T-helper 9 cell (primary cell): ENCODE measurements at regions not wholly inside any gene's neighbourhood (a gene's known extent, or its start where the extent isn't known, plus 50 kb on each side); places are given as distances from the start of the nearest gene placed in this dataset.

Experiments used
- DNase-seq: peaks from one replicate; pipeline ENCODE4 v3.0.0-alpha.2; 2020

GRCh38 chr13:80123945-80124344 is 217.0 kb downstream of the SPRY2 start:
- no peak for DNase-seq

DNA sequence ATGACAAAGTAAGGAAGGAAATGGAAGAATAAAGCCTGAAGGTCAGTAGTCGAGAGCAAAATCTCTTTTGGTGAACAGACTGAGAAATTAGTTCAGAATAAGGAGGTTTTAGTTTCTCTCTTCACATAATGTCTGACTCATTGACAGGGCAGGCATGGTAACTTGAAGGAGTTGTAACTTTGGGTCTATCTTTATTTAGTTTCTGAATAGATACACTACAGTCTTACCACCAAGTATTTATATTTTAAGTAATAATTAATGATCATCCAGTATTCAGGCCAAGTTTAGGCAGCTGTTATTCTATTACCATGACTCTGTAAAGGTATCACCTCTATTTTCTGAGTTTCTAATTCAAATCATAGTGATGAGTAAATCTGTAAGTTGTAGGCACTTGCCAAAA is 219.9 kb downstream of the SPRY2 start:
- DNase-seq, result no peak

- no peak for DNase-seq
Measured at GRCh38 chr13:80118506-80118905, 222.4 kb downstream of the SPRY2 start.

DNA sequence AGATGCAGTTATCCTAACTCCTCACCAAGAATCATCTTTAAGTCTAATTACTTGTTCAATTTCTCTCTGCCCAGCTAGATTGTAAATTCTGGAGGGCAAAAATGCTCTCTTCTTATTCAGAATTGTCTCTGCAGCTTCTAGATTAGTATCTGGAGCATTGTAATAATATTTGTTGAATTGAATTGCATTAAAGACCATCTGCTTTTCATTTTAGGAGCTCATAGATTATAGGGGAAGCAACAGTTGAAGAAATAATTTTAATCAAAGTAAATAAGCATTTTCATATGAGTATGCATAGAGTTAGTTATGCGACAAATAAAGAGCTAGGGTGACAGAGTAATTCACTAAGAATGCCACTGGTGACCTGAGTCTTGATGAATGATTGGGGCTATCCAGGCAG is 222.8 kb downstream of the SPRY2 start:
- DNase-seq, result no peak

GRCh38 chr13:80117515-80117914 is 223.4 kb downstream of the SPRY2 start:
- DNase-seq, result no peak

- DNase-seq, result no peak
Measured at GRCh38 chr13:80116107-80116506, 224.8 kb downstream of the SPRY2 start.

GRCh38 chr13:80115616-80116015 is 225.3 kb downstream of the SPRY2 start:
- DNase-seq, result no peak

GRCh38 chr13:80113714-80114454 is 227.0 kb downstream of the SPRY2 start:
- DNase-seq, result no peak

GRCh38 chr13:80109303-80109702 is 231.6 kb downstream of the SPRY2 start:
- DNase-seq, result no peak

GRCh38 chr13:80105350-80105749 is 235.6 kb downstream of the SPRY2 start:
- no peak for DNase-seq

- DNase-seq, result no peak
Measured at GRCh38 chr13:80101040-80101439, 239.9 kb downstream of the SPRY2 start.

- DNase-seq, result no peak
Measured at GRCh38 chr13:80100636-80101035, 240.3 kb downstream of the SPRY2 start.

DNA sequence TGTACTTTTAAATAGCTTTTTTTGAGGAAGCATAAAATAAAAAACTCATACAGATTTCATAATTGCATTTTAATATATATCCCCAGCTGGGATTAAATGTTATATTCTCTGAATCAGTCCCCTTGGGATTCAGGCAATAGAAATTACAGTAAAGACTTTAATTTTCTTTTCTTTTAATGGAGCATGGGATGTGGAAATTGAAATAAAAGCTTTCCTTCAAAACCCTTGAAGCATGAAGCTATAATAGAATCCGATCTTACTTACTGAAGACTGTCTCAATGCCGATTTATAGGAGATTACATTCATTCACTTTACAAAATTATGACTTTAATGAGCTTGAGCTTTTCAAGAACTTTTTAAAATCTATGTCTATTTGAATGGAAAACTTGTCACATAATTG is 243.4 kb downstream of the SPRY2 start:
- DNase-seq, result no peak

- DNase-seq, result no peak
Measured at GRCh38 chr13:80096383-80096782, 244.5 kb downstream of the SPRY2 start.

- no peak for DNase-seq
Measured at GRCh38 chr13:80094526-80094925, 246.4 kb downstream of the SPRY2 start.

DNA sequence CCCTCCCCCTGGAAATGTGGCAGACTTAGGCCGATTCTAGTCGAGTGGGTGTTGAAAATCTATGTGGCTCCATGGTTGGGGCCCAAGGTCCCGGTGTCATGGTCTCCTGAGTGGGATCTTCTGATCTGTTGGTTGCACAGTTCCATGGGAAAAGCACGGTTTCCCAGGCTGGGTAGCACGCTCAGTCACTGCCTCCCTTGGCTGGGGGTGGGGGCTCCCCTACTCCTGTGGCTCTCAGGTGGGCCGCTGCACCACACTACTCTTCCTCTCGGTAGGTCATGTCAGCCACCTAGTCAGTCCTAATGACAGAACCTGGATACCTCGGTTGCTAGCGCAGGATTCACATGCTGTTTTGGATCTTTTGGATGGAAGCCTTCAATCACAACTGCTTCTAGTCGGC is 247.0 kb downstream of the SPRY2 start:
- DNase-seq, result no peak

- no peak for DNase-seq
Measured at GRCh38 chr13:80086304-80086721, 254.6 kb downstream of the SPRY2 start.

DNA sequence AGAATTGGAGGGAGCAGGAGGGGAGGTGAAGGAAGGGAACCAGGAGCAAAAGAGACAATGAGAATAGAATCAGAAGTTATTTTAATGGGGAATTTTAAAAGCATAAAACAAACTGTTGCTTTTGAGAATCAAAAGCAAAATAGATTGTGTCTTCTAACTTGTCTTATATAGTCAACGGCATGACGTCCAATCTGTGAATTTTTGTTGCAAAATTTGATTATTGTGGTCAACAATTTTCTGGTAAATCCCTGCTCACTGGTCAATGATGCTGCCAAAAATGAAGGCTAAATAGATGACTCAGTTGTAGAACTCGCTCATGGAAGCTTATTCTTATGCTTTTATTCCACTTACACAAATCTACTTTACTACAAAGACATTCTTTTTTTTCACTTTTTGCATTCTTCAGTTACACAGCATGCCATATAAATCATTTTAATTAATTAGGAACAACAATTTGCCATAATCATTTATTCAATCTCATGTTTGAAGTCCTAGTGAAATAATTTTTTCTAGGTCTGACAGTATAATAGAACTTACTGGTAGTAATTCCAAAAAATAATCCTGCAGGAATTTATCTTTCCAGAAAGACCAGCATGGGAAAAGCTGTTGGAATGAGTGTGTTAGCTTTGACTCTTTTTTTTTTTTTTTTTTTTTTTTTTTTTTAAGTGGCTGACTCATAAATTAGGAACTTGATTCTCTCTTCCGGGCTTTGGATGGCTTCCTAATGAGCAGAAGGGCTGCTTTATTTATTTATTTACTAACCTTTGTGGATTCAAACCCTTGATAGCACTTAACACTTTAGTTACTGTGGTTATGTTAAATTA is 256.9 kb downstream of the SPRY2 start:
- no peak for DNase-seq

DNA sequence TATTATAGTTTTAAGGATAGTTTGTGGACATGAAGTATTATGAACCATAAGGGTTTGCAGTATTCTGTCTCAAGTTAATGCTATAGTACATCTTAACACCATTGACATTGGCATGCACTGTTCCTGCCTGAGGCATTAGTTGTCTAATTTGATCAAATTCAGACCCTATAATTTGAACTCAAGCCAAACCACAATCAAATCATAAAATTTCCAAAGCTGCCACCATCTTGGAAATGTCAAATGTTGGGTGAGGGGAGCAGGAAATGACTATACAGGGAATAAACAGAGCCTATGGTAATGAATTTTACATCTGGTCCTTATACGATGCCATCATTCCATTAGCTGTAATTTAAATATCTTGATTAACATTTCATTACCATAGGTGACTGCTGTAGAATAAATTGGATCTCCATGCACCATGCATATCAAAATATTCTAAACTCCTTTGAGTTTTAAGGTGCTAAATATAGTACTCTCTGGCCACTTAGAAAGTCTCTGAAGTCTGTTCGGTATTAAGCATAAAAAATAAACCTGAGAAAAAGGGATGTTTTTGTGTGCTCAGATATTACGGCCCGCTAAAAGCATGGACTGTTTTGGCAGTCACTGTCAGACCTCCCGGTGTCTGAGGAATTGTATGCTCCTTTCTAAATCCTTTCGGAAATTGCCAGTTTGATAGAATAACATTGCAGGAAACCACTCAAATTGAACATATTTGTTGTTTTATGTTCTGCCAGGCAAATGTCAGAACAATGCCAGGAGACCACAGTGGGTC is 257.7 kb downstream of the SPRY2 start:
- no peak for DNase-seq

DNA sequence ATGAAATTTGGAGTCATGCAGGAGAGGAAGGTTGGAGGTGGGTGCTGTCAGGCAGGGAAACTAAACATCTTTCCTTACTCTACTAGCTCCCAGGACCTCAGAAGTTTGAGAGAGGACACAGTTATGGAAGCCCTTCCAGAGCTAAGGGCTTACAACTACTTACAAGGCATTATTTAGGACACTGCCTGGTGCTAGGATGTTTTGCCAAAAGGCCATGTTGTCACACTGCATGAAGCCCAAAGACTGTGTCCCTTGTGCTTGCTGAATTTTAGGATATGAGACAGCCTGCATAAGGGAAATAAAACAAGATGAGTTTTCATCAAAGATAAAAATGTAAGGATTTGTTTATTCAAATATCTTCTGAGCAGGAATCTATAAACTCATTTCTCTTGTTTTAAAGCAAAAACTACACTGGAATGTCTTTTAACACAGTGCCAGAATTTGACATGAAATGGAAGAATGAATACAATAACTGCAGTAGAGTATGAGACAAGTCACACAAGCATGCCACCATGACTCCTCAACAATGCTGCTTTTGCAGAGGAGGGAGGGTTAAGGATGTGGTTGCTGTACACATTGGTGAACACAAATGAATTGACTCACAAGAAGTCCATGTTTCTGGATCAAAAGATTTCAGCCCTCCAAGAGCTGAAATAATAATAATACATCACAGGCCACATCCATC is 258.4 kb downstream of the SPRY2 start:
- DNase-seq, result no peak

GRCh38 chr13:80074811-80075210 is 266.1 kb downstream of the SPRY2 start:
- no peak for DNase-seq

DNA sequence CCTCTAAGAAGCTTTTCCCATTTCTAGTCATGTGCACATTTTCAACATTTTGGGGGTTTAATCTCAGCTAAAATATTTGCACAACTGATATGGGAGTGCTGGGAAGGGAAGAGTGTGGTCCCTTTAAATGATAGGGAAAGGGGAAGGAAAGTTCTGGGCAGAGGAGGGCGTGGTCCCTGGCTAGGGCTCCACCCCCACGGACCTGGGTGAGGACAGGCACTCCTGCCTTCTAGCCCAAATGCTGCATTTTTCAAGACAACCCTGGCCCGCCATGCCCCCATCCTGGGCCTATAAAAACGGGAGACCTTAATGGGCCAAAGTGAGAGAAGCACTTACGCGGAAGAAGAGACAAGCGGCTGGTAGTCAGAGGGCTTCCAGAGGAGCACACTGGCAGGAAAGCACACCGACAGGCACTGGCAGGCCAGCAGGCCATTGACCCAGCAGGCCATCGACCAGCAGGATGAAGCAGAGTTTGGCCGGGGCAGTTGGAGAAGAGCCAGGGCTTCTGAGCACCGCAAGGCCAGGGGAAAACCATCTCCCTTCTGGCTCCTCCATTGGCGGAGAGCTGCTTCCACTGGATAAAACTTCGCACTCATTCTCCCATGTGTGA is 266.7 kb downstream of the SPRY2 start:
- DNase-seq, result no peak
